ENCODE measurements at regions not wholly inside any gene's neighbourhood (a gene's known extent, or its start where the extent isn't known, plus 50 kb on each side); places are given as distances from the start of the nearest gene placed in this dataset.

GRCh38 chr3:151995091-151995490 is 121.6 kb downstream of the SUCNR1 start:
- no peak for DNase-seq

- no peak for DNase-seq
Observed at GRCh38 chr3:151998744-151999143, 125.3 kb downstream of the SUCNR1 start.

- no peak for DNase-seq
Observed at GRCh38 chr3:151999936-152000335, 126.5 kb downstream of the SUCNR1 start.

GRCh38 chr3:152011812-152012735 is 138.6 kb downstream of the SUCNR1 start:
- DNase-seq = no peak

- DNase-seq = no peak
Observed at GRCh38 chr3:152019508-152019907, 146.1 kb downstream of the SUCNR1 start.

GRCh38 chr3:152021951-152022461 is 148.6 kb downstream of the SUCNR1 start:
- no peak for DNase-seq

GRCh38 chr3:152026033-152026556 is 152.7 kb downstream of the SUCNR1 start:
- no peak for DNase-seq

- DNase-seq = no peak
Observed at GRCh38 chr3:152030320-152030719, 156.9 kb downstream of the SUCNR1 start.

GRCh38 chr3:152031321-152031720 is 157.9 kb downstream of the SUCNR1 start:
- no peak for DNase-seq

GRCh38 chr3:152037297-152037696 is 163.9 kb downstream of the SUCNR1 start:
- DNase-seq = no peak

GRCh38 chr3:152037953-152038352 is 164.5 kb downstream of the SUCNR1 start:
- no peak for DNase-seq

- no peak for DNase-seq
Observed at GRCh38 chr3:152038490-152038889, 165.0 kb downstream of the SUCNR1 start.

GRCh38 chr3:152039887-152040286 is 166.4 kb downstream of the SUCNR1 start:
- no peak for DNase-seq

GRCh38 chr3:152040319-152040718 is 166.9 kb downstream of the SUCNR1 start:
- DNase-seq = no peak

GRCh38 chr3:152043620-152044019 is 170.2 kb downstream of the SUCNR1 start:
- DNase-seq = no peak

GRCh38 chr3:152046280-152046679 is 172.8 kb downstream of the SUCNR1 start:
- no peak for DNase-seq

GRCh38 chr3:152047465-152047864 is 174.0 kb downstream of the SUCNR1 start:
- DNase-seq = no peak

GRCh38 chr3:152048831-152049230 is 175.4 kb downstream of the SUCNR1 start:
- no peak for DNase-seq

- no peak for DNase-seq
Observed at GRCh38 chr3:152050903-152051302, 177.5 kb downstream of the SUCNR1 start.

GRCh38 chr3:152051501-152052404 is 178.3 kb downstream of the SUCNR1 start:
- no peak for DNase-seq

GRCh38 chr3:152053866-152054265 is 180.4 kb downstream of the SUCNR1 start:
- no peak for DNase-seq

GRCh38 chr3:152054315-152054714 is 180.9 kb downstream of the SUCNR1 start:
- DNase-seq = no peak

GRCh38 chr3:152056073-152056472 is 182.6 kb downstream of the SUCNR1 start:
- no peak for DNase-seq
